ENCODE measurements at regions not wholly inside any gene's neighbourhood (a gene's known extent, or its start where the extent isn't known, plus 50 kb on each side); places are given as distances from the start of the nearest gene placed in this dataset.

GRCh38 chr5:17690473-17690872 is 56.2 kb downstream of the TAF11L14 start:
- no peak for DNase-seq (ENCODE audit: low spot score)
- no peak for TF ChIP-seq CTCF (IDR thresholded peaks at IDR 0.05)
- no peak for ATAC-seq (ENCODE audit: low FRiP score)

GRCh38 chr5:17691762-17692161 is 57.5 kb downstream of the TAF11L14 start:
- TF ChIP-seq CTCF (IDR thresholded peaks at IDR 0.05): no peak
- DNase-seq (ENCODE audit: low spot score): no peak
- no peak for ATAC-seq (ENCODE audit: low FRiP score)

- no peak for TF ChIP-seq CTCF (IDR thresholded peaks at IDR 0.05)
- ATAC-seq (ENCODE audit: low FRiP score) (no peak), DNase-seq (ENCODE audit: low spot score) (no peak)
These were observed 60.1 kb downstream of the TAF11L14 start for GRCh38 chr5:17694371-17694770.

- ATAC-seq (ENCODE audit: low FRiP score) (no peak), DNase-seq (ENCODE audit: low spot score) (no peak)
- no peak for TF ChIP-seq CTCF (IDR thresholded peaks at IDR 0.05)
These were observed 60.7 kb downstream of the TAF11L14 start for GRCh38 chr5:17694914-17695313.

GRCh38 chr5:17696627-17697026 is 62.4 kb downstream of the TAF11L14 start:
- TF ChIP-seq CTCF (IDR thresholded peaks at IDR 0.05): no peak
- no peak for ATAC-seq (ENCODE audit: low FRiP score)
- no peak for DNase-seq (ENCODE audit: low spot score)

- ATAC-seq (ENCODE audit: low FRiP score) (no peak), DNase-seq (ENCODE audit: low spot score) (no peak)
- no peak for TF ChIP-seq CTCF (IDR thresholded peaks at IDR 0.05)
These were observed 63.4 kb downstream of the TAF11L14 start for GRCh38 chr5:17697671-17698070.

GRCh38 chr5:17709011-17709710 is 74.9 kb downstream of the TAF11L14 start:
- TF ChIP-seq CTCF (IDR thresholded peaks at IDR 0.05): no peak
- DNase-seq (ENCODE audit: low spot score) (no peak), ATAC-seq (ENCODE audit: low FRiP score) (no peak)

Measured in omental fat pad (tissue), 3 donors.